Colonic mucosa (tissue), 4 donors: ENCODE measurements at regions not wholly inside any gene's neighbourhood (a gene's known extent, or its start where the extent isn't known, plus 50 kb on each side); places are given as distances from the start of the nearest gene placed in this dataset.
"Not testable (repeated sequence)": the region's sequence is repeated elsewhere in the genome, so short reads cannot be mapped to it uniquely, and the experiment has no call there.

ENCODE experiments used
- DNase-seq: peaks from one replicate; pipeline ENCODE4 v3.0.0-alpha.2; 2020
- H3K27ac ChIP-seq: fragments of 200-600 bp; one replicate; pipeline ENCODE4 v1.8.0; 2021
- H3K27me3 ChIP-seq: fragments of 200-600 bp; one replicate; pipeline ENCODE4 v1.8.0; 2021
- H3K36me3 ChIP-seq: fragments of 200-600 bp; one replicate; pipeline ENCODE4 v1.8.0; 2021
- H3K4me1 ChIP-seq: fragments of 200-600 bp; one replicate; pipeline ENCODE4 v1.8.0; 2021; ENCODE audit warnings: mild to moderate bottlenecking
- H3K4me3 ChIP-seq: fragments of 200-600 bp; one replicate; pipeline ENCODE4 v1.8.0; 2021
- H3K9ac ChIP-seq, 2 donors: one replicate each; pipeline ENCODE4 v1.7.0; 2013; ENCODE audit warnings: control low read depth in 2 of 2, low read depth in 2 of 2, low read length in 2 of 2
- H3K9me3 ChIP-seq: fragments of 200-600 bp; one replicate; pipeline ENCODE4 v1.8.0; 2021
- CTCF ChIP-seq: fragments of 200-600 bp; IDR thresholded peaks from one replicate; pipeline ENCODE4 v1.8.0; 2022; ENCODE audit warnings: antibody characterized with exemption, mild to moderate bottlenecking
- intact Hi-C: fragments of 100-400 bp; cut with DNase I; formaldehyde crosslinking; loops from one replicate; pipeline ENCODE4 v1.14.1; 2022
- donor health status: healthy.
- donor health status: DM: no; HTN: no; CAD: no.
- donor health status: DM: no; HTN: no; CAD: no.

- no peaks in the 10 kb centered on the region for H3K27me3 ChIP-seq
Measured at GRCh38 chr4:160716551-160716950, 1447.2 kb downstream of the FSTL5 start.

DNA sequence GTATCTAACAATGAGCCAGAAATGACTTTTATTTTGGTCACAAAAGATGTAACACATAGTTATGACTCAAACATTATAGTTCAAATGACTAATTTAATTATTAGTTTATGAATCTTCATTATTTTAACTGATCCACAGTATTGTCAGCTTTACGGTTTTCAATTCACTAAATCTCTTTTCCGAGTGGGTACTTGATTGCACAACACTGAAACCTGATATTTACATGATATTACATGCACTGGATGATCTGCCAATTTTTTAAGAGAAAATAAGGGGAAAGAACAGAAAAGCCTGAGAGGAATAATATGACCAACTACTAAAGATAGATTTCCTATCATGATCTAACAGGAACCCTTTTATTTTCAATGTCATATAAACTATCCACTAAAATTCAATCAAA, 1446.0 kb downstream of the FSTL5 start:
- H3K27me3 ChIP-seq = no peaks in the 10 kb centered on the region
- no peak overlapping the region for H3K9ac ChIP-seq
- no peak overlapping the region for H3K4me3 ChIP-seq
- TF ChIP-seq CTCF = no peak
- intact Hi-C loops = no loop called here
- H3K4me1 ChIP-seq = no peaks in the 10 kb centered on the region
- H3K27ac ChIP-seq = no peak overlapping the region
- no peaks in the 10 kb centered on the region for H3K9me3 ChIP-seq
- H3K36me3 ChIP-seq = no peaks in the 10 kb centered on the region
- no peak for DNase-seq

More at GRCh38 chr4:160716551-160716950, 1447.2 kb downstream of the FSTL5 start:
- no peak overlapping the region for H3K9ac ChIP-seq
- no peaks in the 10 kb centered on the region for H3K4me1 ChIP-seq
- H3K27ac ChIP-seq = no peak overlapping the region
- no peak for DNase-seq
- H3K4me3 ChIP-seq = no peak overlapping the region
- no peaks in the 10 kb centered on the region for H3K9me3 ChIP-seq
- TF ChIP-seq CTCF = no peak
- intact Hi-C loops = no loop called here
- no peaks in the 10 kb centered on the region for H3K36me3 ChIP-seq

DNA sequence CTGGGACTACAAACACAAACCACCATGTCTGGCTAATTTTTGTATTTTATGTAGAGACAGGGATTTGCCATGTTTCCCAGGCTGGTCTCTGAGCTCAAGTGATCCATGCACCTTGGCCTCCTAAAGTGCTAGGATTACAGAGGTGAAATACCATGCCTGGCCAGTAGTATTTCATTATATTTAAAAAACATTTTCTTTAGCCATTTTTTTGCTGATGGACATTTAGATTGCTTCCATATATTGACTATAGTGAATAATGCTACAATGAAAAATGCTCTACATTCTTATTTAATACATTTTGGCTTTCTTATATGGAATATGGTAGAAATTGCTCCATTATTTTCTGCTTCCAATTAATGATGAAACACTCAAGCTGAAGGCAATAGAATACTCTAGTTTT, 1439.7 kb downstream of the FSTL5 start:
- intact Hi-C loops = no loop called here

GRCh38 chr4:160745126-160745525, 1418.7 kb downstream of the FSTL5 start:
- TF ChIP-seq CTCF = no peak
- Histone ChIP-seq H3K9me3 (no peaks in the 10 kb centered on the region), H3K27me3 (no peaks in the 10 kb centered on the region), H3K4me3 (no peak overlapping the region), H3K36me3 (no peaks in the 10 kb centered on the region), H3K9ac (no peak overlapping the region), H3K4me1 (no peaks in the 10 kb centered on the region), H3K27ac (no peak overlapping the region)
- intact Hi-C loops = no loop called here
- no peak for DNase-seq

More for the DNA sequence above, 1439.7 kb downstream of the FSTL5 start:
- H3K27me3 ChIP-seq = no peaks in the 10 kb centered on the region
- no peaks in the 10 kb centered on the region for H3K36me3 ChIP-seq
- no peak for TF ChIP-seq CTCF
- no peak overlapping the region for H3K4me3 ChIP-seq
- no peak for DNase-seq
- H3K27ac ChIP-seq = no peak overlapping the region
- no peak overlapping the region for H3K9ac ChIP-seq
- H3K9me3 ChIP-seq = no peaks in the 10 kb centered on the region
- H3K4me1 ChIP-seq = no peaks in the 10 kb centered on the region

DNA sequence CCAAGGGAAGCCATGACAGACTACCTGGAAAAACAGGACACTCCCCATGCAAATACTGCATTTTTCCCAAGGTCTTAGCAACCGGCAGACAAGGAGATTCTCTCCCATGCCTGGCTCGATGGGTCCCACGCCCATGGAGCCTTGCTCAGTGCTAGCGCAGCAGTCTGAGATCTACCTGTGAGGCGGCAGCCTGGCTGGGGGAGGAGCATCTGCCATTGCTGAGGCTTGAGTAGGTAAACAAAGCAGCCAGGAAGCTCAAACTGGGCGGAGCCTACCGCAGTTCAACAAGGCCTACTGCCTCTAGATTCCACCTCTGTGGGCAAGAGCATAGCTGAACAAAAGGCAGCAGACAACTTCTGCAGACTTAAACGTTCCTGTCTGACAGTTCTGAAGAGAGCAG, 1417.2 kb downstream of the FSTL5 start:
- H3K27ac ChIP-seq, DNase-seq, H3K9ac ChIP-seq, H3K4me3 ChIP-seq, intact Hi-C loops, H3K9me3 ChIP-seq, H3K27me3 ChIP-seq, H3K4me1 ChIP-seq, H3K36me3 ChIP-seq: not testable (repeated sequence)

DNA sequence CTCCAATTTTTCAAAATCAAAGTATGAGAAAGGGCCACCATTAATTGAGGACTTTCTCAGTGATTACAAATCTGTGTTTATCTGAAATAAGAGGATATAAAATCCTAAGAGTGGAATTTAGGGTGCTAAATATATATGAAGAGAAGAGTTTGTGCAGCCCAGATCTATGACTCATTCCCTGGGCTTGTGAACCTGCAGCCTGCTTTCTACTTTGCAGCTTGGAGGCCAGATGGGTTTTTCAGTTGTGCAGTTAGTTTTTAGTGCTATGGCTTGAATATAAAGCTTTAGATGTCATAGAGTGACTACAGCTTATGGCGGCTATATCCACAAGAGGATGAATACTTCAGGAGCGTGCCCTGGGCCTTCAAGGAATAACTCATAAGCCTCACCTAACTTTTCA, 1391.1 kb downstream of the FSTL5 start:
- TF ChIP-seq CTCF = no peak
- Histone ChIP-seq H3K27me3 (no peaks in the 10 kb centered on the region), H3K4me1 (no peaks in the 10 kb centered on the region), H3K36me3 (no peaks in the 10 kb centered on the region), H3K27ac (no peak overlapping the region), H3K9me3 (no peaks in the 10 kb centered on the region), H3K9ac (no peak overlapping the region), H3K4me3 (no peak overlapping the region)
- intact Hi-C loops = no loop called here
- DNase-seq = no peak
